B cell (primary cell): ENCODE measurements at regions not wholly inside any gene's neighbourhood (a gene's known extent, or its start where the extent isn't known, plus 50 kb on each side); places are given as distances from the start of the nearest gene placed in this dataset.

Experiments
- CTCF ChIP-seq: fragments of 200-600 bp; IDR thresholded peaks from one replicate; pipeline ENCODE4 v1.8.0; 2022; ENCODE audit warnings: antibody characterized with exemption, mild to moderate bottlenecking
- EZH2 ChIP-seq: IDR thresholded peaks from 2 replicates; pipeline ENCODE4 v1.6.1; 2012; ENCODE audit warnings: borderline replicate concordance, low read depth, mild to moderate bottlenecking, moderate library complexity, low read length; ENCODE audit not compliant: insufficient read depth, poor library complexity, severe bottlenecking

- TF ChIP-seq CTCF: no peak
- no peak for TF ChIP-seq EZH2
Measured at GRCh38 chr3:144324076-144324475, 352.5 kb downstream of the DIPK2A start.
